ENCODE measurements at regions not wholly inside any gene's neighbourhood (a gene's known extent, or its start where the extent isn't known, plus 50 kb on each side); places are given as distances from the start of the nearest gene placed in this dataset.

DNA sequence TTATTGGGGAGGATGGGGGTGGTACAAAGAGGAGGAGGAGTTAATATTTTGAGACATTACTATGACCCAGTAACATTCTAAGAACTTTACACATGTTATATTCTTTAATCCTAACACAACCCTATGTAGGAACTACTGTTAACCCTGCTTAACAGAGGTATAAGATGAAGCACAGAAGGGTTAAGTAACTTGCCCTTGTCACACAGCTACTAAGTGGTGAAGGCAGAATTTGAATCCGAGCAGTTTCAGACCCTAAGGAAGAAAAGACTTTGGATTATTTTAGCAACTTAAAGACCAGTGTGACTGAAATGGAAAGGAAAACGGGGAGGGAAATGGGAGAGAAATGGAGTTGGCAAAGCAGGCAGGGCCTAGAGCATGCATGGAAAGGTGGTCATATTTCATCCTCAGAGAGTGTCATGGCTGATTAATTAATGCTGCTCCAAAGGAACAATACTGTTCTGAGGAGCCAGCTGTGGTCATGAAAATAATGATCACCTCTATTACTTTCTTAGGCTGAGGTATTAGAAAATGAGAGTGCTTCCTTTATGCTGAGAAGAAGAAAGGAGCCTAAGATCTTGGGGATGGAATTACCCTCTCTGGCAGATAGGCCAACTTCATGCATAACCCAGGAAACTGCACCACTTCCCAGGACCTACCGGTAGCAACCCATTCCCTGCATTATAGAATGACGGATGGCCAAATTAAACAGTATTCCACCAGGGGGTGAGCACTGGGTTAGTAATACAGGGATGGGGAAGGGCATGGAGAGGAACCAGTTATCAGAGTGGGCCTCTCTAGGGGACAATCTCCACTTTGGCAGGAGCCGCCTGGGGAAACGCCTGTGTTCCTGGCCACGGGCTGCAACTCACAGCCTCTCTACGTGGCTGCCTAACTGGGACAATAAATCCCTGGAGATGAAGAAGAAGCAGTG, 50.1 kb upstream of the TNFAIP3 start:
- CTCF ChIA-PET, result interaction anchor here (0.6 kb wide), 1 partner anchor 694 kb away, joined by 5 read pairs; no protein-coding TSS in a partner anchor

More for the DNA sequence above, 50.1 kb upstream of the TNFAIP3 start:
- H3K4me1 Mint-ChIP-seq (ENCODE audit: insufficient read depth, unreplicated experiment), result peaks cover 8% of the 10 kb centered on the region
- intact Hi-C loops (cut with micrococcal nuclease), result no loop called here
- no TSS peak for BruUV-seq (replicated peaks)
- H3K27me3 Mint-ChIP-seq (ENCODE audit: insufficient read depth, unreplicated experiment), result no peaks in the 10 kb centered on the region
- POLR2A ChIA-PET, result interaction anchor here (0.5 to 0.6 kb wide), 2 partner anchors 21 to 49 kb away, joined by 3 read pairs; no protein-coding TSS in a partner anchor
- no peaks in the 10 kb centered on the region for H3K36me3 Mint-ChIP-seq (ENCODE audit: insufficient read depth, unreplicated experiment)
- no peak for DNase-seq (ENCODE audit: unreplicated experiment)
- no peaks in the 10 kb centered on the region for H3K9me3 Mint-ChIP-seq (ENCODE audit: unreplicated experiment)
- peak overlapping the region; percentile 69 for H3K27ac Mint-ChIP-seq (ENCODE audit: low read depth, unreplicated experiment)
- TF ChIP-seq, protein P1, sequence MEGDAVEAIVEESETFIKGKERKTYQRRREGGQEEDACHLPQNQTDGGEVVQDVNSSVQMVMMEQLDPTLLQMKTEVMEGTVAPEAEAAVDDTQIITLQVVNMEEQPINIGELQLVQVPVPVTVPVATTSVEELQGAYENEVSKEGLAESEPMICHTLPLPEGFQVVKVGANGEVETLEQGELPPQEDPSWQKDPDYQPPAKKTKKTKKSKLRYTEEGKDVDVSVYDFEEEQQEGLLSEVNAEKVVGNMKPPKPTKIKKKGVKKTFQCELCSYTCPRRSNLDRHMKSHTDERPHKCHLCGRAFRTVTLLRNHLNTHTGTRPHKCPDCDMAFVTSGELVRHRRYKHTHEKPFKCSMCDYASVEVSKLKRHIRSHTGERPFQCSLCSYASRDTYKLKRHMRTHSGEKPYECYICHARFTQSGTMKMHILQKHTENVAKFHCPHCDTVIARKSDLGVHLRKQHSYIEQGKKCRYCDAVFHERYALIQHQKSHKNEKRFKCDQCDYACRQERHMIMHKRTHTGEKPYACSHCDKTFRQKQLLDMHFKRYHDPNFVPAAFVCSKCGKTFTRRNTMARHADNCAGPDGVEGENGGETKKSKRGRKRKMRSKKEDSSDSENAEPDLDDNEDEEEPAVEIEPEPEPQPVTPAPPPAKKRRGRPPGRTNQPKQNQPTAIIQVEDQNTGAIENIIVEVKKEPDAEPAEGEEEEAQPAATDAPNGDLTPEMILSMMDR (IDR thresholded peaks at IDR 0.05; ENCODE audit: unreplicated experiment), result no peak
- no peak overlapping the region for H3K4me3 Mint-ChIP-seq (ENCODE audit: unreplicated experiment)

All from MCF 10A (cell line).